ELF-1 (cell line): ENCODE measurements at regions not wholly inside any gene's neighbourhood (a gene's known extent, or its start where the extent isn't known, plus 50 kb on each side); places are given as distances from the start of the nearest gene placed in this dataset.
"Not testable (repeated sequence)": the region's sequence is repeated elsewhere in the genome, so short reads cannot be mapped to it uniquely, and the experiment has no call there.

Source experiments
- DNase-seq: peaks from one replicate; pipeline ENCODE4 v3.0.0-alpha.2; 2016; ENCODE audit warnings: low read depth, low spot score

GRCh38 chr3:110525558-110526064, 546.0 kb upstream of the NECTIN3 start:
- DNase-seq, result not testable (repeated sequence)

GRCh38 chr3:110526777-110527727, 544.6 kb upstream of the NECTIN3 start:
- DNase-seq, result peak; percentile 18

GRCh38 chr3:110528305-110529121, 543.1 kb upstream of the NECTIN3 start:
- no peak for DNase-seq

GRCh38 chr3:110530902-110531301, 540.7 kb upstream of the NECTIN3 start:
- no peak for DNase-seq

- DNase-seq, result no peak
These were observed 538.5 kb upstream of the NECTIN3 start for GRCh38 chr3:110533089-110533488.

GRCh38 chr3:110542552-110543150, 529.0 kb upstream of the NECTIN3 start:
- DNase-seq, result no peak

GRCh38 chr3:110544730-110545129, 526.9 kb upstream of the NECTIN3 start:
- no peak for DNase-seq

GRCh38 chr3:110550511-110550910, 521.1 kb upstream of the NECTIN3 start:
- DNase-seq, result no peak

GRCh38 chr3:110562621-110563020, 509.0 kb upstream of the NECTIN3 start:
- DNase-seq, result no peak

GRCh38 chr3:110564674-110565073, 506.9 kb upstream of the NECTIN3 start:
- no peak for DNase-seq

GRCh38 chr3:110567029-110567428, 504.6 kb upstream of the NECTIN3 start:
- DNase-seq, result no peak

GRCh38 chr3:110568246-110568645, 503.4 kb upstream of the NECTIN3 start:
- no peak for DNase-seq

- DNase-seq, result no peak
These were observed 502.5 kb upstream of the NECTIN3 start for GRCh38 chr3:110569073-110569472.

GRCh38 chr3:110575702-110576101, 495.9 kb upstream of the NECTIN3 start:
- DNase-seq, result no peak

- DNase-seq, result peak; percentile 60
These were observed 494.7 kb upstream of the NECTIN3 start for GRCh38 chr3:110576960-110577359.

- no peak for DNase-seq
These were observed 493.8 kb upstream of the NECTIN3 start for GRCh38 chr3:110577854-110578253.

GRCh38 chr3:110579840-110580550, 491.6 kb upstream of the NECTIN3 start:
- no peak for DNase-seq

- DNase-seq, result peak; percentile 30
These were observed 488.2 kb upstream of the NECTIN3 start for GRCh38 chr3:110583373-110583935.

GRCh38 chr3:110588906-110589305, 482.7 kb upstream of the NECTIN3 start:
- no peak for DNase-seq

GRCh38 chr3:110589341-110589740, 482.3 kb upstream of the NECTIN3 start:
- no peak for DNase-seq

GRCh38 chr3:110593749-110594148, 477.9 kb upstream of the NECTIN3 start:
- DNase-seq, result no peak
